ENCODE measurements at regions not wholly inside any gene's neighbourhood (a gene's known extent, or its start where the extent isn't known, plus 50 kb on each side); places are given as distances from the start of the nearest gene placed in this dataset.

DNA sequence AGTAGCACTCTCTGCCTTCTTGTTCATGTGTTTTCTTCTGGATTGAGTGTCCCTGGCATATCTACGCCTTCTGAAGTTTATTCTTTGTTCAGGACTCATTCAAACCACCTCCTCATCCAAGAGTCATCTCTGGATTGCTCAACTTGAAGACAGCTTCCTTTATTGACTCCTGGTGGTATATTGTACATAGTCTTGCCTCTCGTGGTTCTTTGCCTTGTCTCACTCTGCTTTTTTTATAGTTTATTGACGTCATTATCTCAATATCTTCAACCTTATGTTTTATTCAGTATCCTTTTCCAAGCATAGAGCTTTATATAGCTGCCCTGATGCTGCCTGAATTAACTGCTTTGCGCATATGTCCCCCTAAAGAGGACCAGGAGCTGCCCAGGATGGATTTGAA lies 161.7 kb downstream of the INSIG2 start:
- Histone ChIP-seq H3K27me3 (ENCODE audit: control insufficient read depth in 1 of 2, insufficient read depth in 2 of 2, low read length in 2 of 2) (no peaks in the 10 kb centered on the region), H3K36me3 (ENCODE audit: control insufficient read depth in 1 of 2, insufficient read depth in 2 of 2, low read length in 2 of 2) (no peaks in the 10 kb centered on the region), H3K4me1 (ENCODE audit: control insufficient read depth in 1 of 2, insufficient read depth in 2 of 2, low read length in 2 of 2) (peaks cover 0 to 5% of the 10 kb centered on the region in 2 donors), H3K4me3 (ENCODE audit: low read depth in 1 of 2, low read length in 2 of 2) (no peak overlapping the region), H3K27ac (ENCODE audit: low read depth, low read length) (no peak overlapping the region), H3K9ac (ENCODE audit: low read depth in 1 of 2, low read length in 2 of 2) (no peak overlapping the region), H3K9me3 (ENCODE audit: control insufficient read depth in 1 of 2, low read length in 2 of 2) (no peaks in the 10 kb centered on the region)

DNA sequence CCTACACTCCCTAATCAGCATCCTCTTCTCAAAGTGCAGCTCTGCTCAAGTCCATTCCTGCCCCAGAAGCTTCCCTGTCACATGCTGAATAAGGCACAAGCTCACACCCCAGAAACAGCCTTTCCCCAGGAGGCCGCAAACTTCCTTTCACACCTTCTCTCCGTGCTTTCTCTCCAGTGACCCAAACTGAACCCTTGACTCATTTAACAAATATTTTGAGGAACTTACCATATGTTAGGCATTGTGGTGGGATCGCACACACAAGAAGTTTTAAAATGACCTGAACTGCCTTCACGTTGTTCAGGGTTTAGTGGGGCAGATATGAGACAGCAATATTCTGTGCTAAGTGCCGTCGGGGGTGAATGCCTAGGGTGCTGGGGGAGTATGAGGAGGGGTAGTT lies 161.3 kb downstream of the INSIG2 start:
- H3K4me3 ChIP-seq (ENCODE audit: low read depth in 1 of 2, low read length in 2 of 2): no peak overlapping the region
- peaks cover 0 to 3% of the 10 kb centered on the region in 2 donors for H3K4me1 ChIP-seq (ENCODE audit: control insufficient read depth in 1 of 2, insufficient read depth in 2 of 2, low read length in 2 of 2)
- H3K27ac ChIP-seq (ENCODE audit: low read depth, low read length): no peak overlapping the region
- no peak overlapping the region for H3K9ac ChIP-seq (ENCODE audit: low read depth in 1 of 2, low read length in 2 of 2)
- no peaks in the 10 kb centered on the region for H3K27me3 ChIP-seq (ENCODE audit: control insufficient read depth in 1 of 2, insufficient read depth in 2 of 2, low read length in 2 of 2)
- H3K9me3 ChIP-seq (ENCODE audit: control insufficient read depth in 1 of 2, low read length in 2 of 2): no peaks in the 10 kb centered on the region
- H3K36me3 ChIP-seq (ENCODE audit: control insufficient read depth in 1 of 2, insufficient read depth in 2 of 2, low read length in 2 of 2): no peaks in the 10 kb centered on the region

DNA sequence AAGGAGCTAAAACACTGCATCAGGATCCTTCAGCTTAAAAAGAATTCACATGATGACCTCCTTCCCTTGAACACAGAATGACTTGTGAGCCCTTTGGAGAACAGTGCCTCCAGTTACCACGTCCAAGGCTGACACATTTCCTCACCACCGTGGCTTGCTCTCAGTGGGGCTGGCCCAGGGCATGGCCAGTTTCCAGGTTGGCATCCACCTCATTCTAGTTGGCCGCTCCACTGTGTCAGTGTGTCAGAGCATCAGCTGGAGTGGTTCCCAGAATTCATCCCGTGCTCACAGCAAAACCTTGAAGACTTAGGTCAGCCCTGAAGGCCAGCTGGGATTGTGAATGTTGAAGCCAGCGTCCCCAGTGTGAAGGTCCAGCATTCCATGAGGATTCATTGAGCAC lies 158.5 kb downstream of the INSIG2 start:
- Histone ChIP-seq H3K4me1 (ENCODE audit: control insufficient read depth in 1 of 2, insufficient read depth in 2 of 2, low read length in 2 of 2) (no peaks in the 10 kb centered on the region), H3K9me3 (ENCODE audit: control insufficient read depth in 1 of 2, low read length in 2 of 2) (no peaks in the 10 kb centered on the region)

DNA sequence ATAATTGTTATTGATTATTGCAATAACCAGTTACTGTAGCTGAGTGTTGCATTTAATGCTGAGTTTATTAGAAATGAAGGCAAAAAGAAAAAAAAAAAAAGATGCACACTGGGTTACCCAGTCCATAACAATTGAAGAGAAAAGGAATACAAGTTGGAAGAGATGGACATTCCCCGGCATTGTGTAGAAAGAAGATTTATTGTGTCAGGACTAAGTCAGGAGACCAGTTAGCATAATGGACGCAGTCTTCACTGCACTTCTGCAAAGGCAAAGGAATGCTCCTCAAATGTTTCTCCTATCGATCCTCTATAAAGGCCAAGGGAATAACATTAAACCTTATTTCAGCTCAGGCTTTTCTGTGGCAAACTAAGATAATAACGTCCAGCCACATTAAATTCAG lies 157.8 kb downstream of the INSIG2 start:
- H3K27me3 ChIP-seq (ENCODE audit: control insufficient read depth in 1 of 2, insufficient read depth in 2 of 2, low read length in 2 of 2): no peaks in the 10 kb centered on the region
- no peak overlapping the region for H3K4me3 ChIP-seq (ENCODE audit: low read depth in 1 of 2, low read length in 2 of 2)
- H3K36me3 ChIP-seq (ENCODE audit: control insufficient read depth in 1 of 2, insufficient read depth in 2 of 2, low read length in 2 of 2): no peaks in the 10 kb centered on the region
- H3K9me3 ChIP-seq (ENCODE audit: control insufficient read depth in 1 of 2, low read length in 2 of 2): no peaks in the 10 kb centered on the region
- no peak overlapping the region for H3K9ac ChIP-seq (ENCODE audit: low read depth in 1 of 2, low read length in 2 of 2)
- H3K4me1 ChIP-seq (ENCODE audit: control insufficient read depth in 1 of 2, insufficient read depth in 2 of 2, low read length in 2 of 2): no peaks in the 10 kb centered on the region
- no peak overlapping the region for H3K27ac ChIP-seq (ENCODE audit: low read depth, low read length)

More for the DNA sequence above, 158.5 kb downstream of the INSIG2 start:
- no peak overlapping the region for H3K27ac ChIP-seq (ENCODE audit: low read depth, low read length)
- H3K27me3 ChIP-seq (ENCODE audit: control insufficient read depth in 1 of 2, insufficient read depth in 2 of 2, low read length in 2 of 2): no peaks in the 10 kb centered on the region
- no peak overlapping the region for H3K4me3 ChIP-seq (ENCODE audit: low read depth in 1 of 2, low read length in 2 of 2)
- H3K9ac ChIP-seq (ENCODE audit: low read depth in 1 of 2, low read length in 2 of 2): no peak overlapping the region
- no peaks in the 10 kb centered on the region for H3K36me3 ChIP-seq (ENCODE audit: control insufficient read depth in 1 of 2, insufficient read depth in 2 of 2, low read length in 2 of 2)

DNA sequence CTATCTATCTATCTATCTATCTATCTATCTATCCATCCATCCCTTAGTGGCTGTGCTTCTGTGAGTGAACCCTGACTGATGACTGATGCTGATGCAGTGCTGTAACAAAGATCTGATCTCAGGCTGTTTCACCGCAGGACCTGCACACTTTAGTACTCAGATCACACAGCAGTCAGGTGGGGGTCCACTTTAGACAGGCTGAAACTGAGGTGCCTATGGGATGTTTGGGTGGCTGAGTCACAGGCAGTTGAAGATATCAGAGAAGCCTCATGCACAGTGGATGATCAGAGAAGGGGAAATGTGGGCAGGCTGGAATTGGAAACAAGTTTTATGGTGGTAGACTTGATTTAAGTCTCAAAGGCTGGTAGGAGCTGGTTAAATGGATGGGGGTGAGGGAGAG lies 156.4 kb downstream of the INSIG2 start:
- H3K9ac ChIP-seq (ENCODE audit: low read depth in 1 of 2, low read length in 2 of 2): no peak overlapping the region
- no peak overlapping the region for H3K4me3 ChIP-seq (ENCODE audit: low read depth in 1 of 2, low read length in 2 of 2)

DNA sequence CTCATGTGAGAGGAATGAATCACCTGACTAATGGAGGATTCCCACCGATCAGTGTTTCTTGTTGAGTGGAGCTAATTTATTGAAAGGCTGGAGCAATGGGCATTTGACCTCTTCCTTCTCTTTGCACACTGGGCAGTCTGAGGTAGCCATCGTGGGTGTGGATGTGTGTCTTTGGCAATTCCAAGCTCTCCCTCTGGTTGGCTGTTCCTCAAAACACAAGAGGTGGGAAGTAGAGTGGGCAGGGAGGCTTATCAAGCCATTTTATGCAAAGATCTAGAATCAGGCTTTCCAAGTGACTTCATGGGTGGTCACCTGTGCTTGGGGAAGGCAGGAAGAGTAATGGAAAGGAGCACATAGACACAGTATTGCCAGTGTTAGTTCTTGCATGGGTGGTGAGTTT lies 154.8 kb downstream of the INSIG2 start:
- no peaks in the 10 kb centered on the region for H3K36me3 ChIP-seq (ENCODE audit: control insufficient read depth in 1 of 2, insufficient read depth in 2 of 2, low read length in 2 of 2)
- no peaks in the 10 kb centered on the region for H3K9me3 ChIP-seq (ENCODE audit: control insufficient read depth in 1 of 2, low read length in 2 of 2)
- H3K9ac ChIP-seq (ENCODE audit: low read depth in 1 of 2, low read length in 2 of 2): no peak overlapping the region
- H3K27ac ChIP-seq (ENCODE audit: low read depth, low read length): no peak overlapping the region
- no peaks in the 10 kb centered on the region for H3K27me3 ChIP-seq (ENCODE audit: control insufficient read depth in 1 of 2, insufficient read depth in 2 of 2, low read length in 2 of 2)
- H3K4me3 ChIP-seq (ENCODE audit: low read depth in 1 of 2, low read length in 2 of 2): no peak overlapping the region
- no peaks in the 10 kb centered on the region for H3K4me1 ChIP-seq (ENCODE audit: control insufficient read depth in 1 of 2, insufficient read depth in 2 of 2, low read length in 2 of 2)

More for the DNA sequence above, 156.4 kb downstream of the INSIG2 start:
- no peaks in the 10 kb centered on the region for H3K4me1 ChIP-seq (ENCODE audit: control insufficient read depth in 1 of 2, insufficient read depth in 2 of 2, low read length in 2 of 2)
- H3K27me3 ChIP-seq (ENCODE audit: control insufficient read depth in 1 of 2, insufficient read depth in 2 of 2, low read length in 2 of 2): no peaks in the 10 kb centered on the region
- no peaks in the 10 kb centered on the region for H3K36me3 ChIP-seq (ENCODE audit: control insufficient read depth in 1 of 2, insufficient read depth in 2 of 2, low read length in 2 of 2)
- no peaks in the 10 kb centered on the region for H3K9me3 ChIP-seq (ENCODE audit: control insufficient read depth in 1 of 2, low read length in 2 of 2)
- no peak overlapping the region for H3K27ac ChIP-seq (ENCODE audit: low read depth, low read length)

DNA sequence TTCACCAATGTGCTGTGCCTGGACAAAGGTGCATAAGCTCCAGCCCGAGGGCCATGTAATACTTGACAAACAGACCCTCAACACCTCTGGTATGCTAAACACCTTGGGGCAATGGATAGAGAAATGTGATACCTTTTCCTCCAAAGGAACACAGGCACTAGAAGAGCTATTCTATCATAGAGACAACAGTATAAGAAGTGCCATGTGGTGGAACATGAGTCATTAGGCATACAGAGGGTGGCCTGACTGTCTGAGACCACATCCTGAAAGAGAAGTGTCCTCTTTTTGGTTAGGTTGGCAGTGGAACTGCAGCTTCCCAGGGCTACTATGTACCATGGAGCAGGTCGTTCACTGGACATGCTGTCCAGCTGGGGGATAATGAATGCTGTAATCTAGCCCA lies 153.9 kb downstream of the INSIG2 start:
- H3K4me3 ChIP-seq (ENCODE audit: low read depth in 1 of 2, low read length in 2 of 2): no peak overlapping the region
- H3K4me1 ChIP-seq (ENCODE audit: control insufficient read depth in 1 of 2, insufficient read depth in 2 of 2, low read length in 2 of 2): no peaks in the 10 kb centered on the region
- no peaks in the 10 kb centered on the region for H3K36me3 ChIP-seq (ENCODE audit: control insufficient read depth in 1 of 2, insufficient read depth in 2 of 2, low read length in 2 of 2)
- H3K27me3 ChIP-seq (ENCODE audit: control insufficient read depth in 1 of 2, insufficient read depth in 2 of 2, low read length in 2 of 2): peaks cover 0 to 3% of the 10 kb centered on the region in 2 donors
- H3K27ac ChIP-seq (ENCODE audit: low read depth, low read length): no peak overlapping the region
- no peaks in the 10 kb centered on the region for H3K9me3 ChIP-seq (ENCODE audit: control insufficient read depth in 1 of 2, low read length in 2 of 2)
- no peak overlapping the region for H3K9ac ChIP-seq (ENCODE audit: low read depth in 1 of 2, low read length in 2 of 2)

DNA sequence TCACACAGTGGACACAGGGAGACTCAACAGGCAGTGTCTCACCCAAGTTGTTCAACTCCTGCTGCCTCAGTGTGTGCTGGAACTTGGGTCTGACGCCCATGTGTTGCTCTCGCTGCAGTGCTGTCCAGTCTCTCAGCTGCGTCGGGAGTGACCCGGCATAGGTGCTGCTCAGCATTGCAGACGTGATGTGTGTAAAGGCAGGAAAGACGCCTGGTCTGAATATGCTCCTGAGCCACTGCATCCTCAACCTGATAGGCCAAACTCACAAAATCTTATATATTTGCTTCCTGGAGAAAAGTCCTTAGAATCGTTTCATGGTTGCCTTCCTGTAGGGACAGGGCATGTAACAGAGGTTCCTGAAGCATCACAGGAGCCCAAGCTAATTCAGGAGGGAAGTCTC lies 152.9 kb downstream of the INSIG2 start:
- Histone ChIP-seq H3K9me3 (ENCODE audit: control insufficient read depth in 1 of 2, low read length in 2 of 2) (no peaks in the 10 kb centered on the region), H3K4me3 (ENCODE audit: low read depth in 1 of 2, low read length in 2 of 2) (no peak overlapping the region), H3K4me1 (ENCODE audit: control insufficient read depth in 1 of 2, insufficient read depth in 2 of 2, low read length in 2 of 2) (no peaks in the 10 kb centered on the region), H3K27me3 (ENCODE audit: control insufficient read depth in 1 of 2, insufficient read depth in 2 of 2, low read length in 2 of 2) (peaks cover 7% of the 10 kb centered on the region in 2 donors), H3K36me3 (ENCODE audit: control insufficient read depth in 1 of 2, insufficient read depth in 2 of 2, low read length in 2 of 2) (no peaks in the 10 kb centered on the region), H3K9ac (ENCODE audit: low read depth in 1 of 2, low read length in 2 of 2) (no peak overlapping the region), H3K27ac (ENCODE audit: low read depth, low read length) (no peak overlapping the region)

DNA sequence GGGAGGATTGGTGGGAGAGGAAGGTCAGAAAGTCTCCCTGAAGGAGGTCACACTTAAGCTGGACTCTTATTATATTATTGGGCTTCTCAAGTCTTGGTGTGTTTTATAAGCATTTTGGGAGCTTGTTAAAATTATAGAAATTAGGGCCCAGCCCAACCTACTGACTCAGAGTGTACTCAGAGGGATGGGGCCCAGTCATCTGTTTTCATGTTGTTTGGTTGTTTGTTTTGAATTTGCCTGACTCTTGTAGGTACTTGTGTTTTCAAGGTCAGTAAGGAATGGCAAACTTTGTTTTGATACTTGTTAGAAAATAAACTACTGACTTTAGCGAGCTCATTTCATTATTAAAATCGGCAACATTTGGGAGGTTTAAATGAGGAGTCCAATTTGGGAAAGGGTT lies 152.0 kb downstream of the INSIG2 start:
- H3K9ac ChIP-seq (ENCODE audit: low read depth in 1 of 2, low read length in 2 of 2): no peak overlapping the region
- peaks cover 7% of the 10 kb centered on the region in 2 donors for H3K27me3 ChIP-seq (ENCODE audit: control insufficient read depth in 1 of 2, insufficient read depth in 2 of 2, low read length in 2 of 2)

DNA sequence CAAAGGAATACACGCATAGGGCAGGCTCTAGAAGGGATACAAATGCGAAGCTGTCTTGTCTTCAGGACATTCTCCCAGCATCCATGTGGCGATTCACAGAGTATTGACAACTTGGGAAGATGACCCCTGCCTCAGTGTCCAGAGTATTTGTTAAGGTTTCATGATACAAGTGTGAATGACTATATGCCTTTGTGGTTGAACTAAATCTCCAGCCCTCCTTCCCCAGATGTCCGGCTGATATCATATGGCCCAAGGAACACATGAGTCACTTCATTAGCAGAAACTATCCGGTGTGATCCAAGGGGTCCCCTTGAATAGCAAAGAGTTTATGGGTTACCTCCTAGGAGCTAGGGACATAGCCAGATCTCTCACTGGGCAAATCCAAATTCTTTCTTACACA lies 151.0 kb downstream of the INSIG2 start:
- no peak overlapping the region for H3K9ac ChIP-seq (ENCODE audit: low read depth in 1 of 2, low read length in 2 of 2)
- no peak overlapping the region for H3K27ac ChIP-seq (ENCODE audit: low read depth, low read length)
- H3K4me3 ChIP-seq (ENCODE audit: low read depth in 1 of 2, low read length in 2 of 2): no peak overlapping the region
- H3K4me1 ChIP-seq (ENCODE audit: control insufficient read depth in 1 of 2, insufficient read depth in 2 of 2, low read length in 2 of 2): no peaks in the 10 kb centered on the region
- peaks cover 7% of the 10 kb centered on the region in 2 donors for H3K27me3 ChIP-seq (ENCODE audit: control insufficient read depth in 1 of 2, insufficient read depth in 2 of 2, low read length in 2 of 2)
- H3K36me3 ChIP-seq (ENCODE audit: control insufficient read depth in 1 of 2, insufficient read depth in 2 of 2, low read length in 2 of 2): no peaks in the 10 kb centered on the region
- no peaks in the 10 kb centered on the region for H3K9me3 ChIP-seq (ENCODE audit: control insufficient read depth in 1 of 2, low read length in 2 of 2)

More for the DNA sequence above, 152.0 kb downstream of the INSIG2 start:
- Histone ChIP-seq H3K4me3 (ENCODE audit: low read depth in 1 of 2, low read length in 2 of 2) (no peak overlapping the region), H3K27ac (ENCODE audit: low read depth, low read length) (no peak overlapping the region), H3K36me3 (ENCODE audit: control insufficient read depth in 1 of 2, insufficient read depth in 2 of 2, low read length in 2 of 2) (no peaks in the 10 kb centered on the region), H3K4me1 (ENCODE audit: control insufficient read depth in 1 of 2, insufficient read depth in 2 of 2, low read length in 2 of 2) (no peaks in the 10 kb centered on the region), H3K9me3 (ENCODE audit: control insufficient read depth in 1 of 2, low read length in 2 of 2) (no peaks in the 10 kb centered on the region)

DNA sequence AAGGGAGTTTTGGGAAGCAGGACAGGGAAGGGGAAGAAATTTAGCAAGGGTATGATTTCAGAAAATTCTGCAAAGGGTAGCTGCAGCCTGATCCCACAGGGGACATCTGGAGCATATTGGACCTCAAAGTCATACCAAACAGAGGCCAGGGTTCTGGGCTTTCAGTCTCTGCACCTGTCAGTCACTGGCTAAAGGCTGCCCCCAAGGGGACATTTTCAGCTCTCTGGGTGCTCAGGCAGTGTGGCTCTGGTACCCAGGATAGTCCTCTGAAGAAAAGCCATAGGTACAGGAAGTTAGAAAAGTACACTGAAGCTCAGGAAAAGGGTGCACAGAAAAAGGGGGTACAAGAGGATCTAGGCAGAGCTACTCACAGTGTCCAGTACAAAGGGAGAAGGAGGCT lies 149.2 kb downstream of the INSIG2 start:
- Histone ChIP-seq H3K27me3 (ENCODE audit: control insufficient read depth in 1 of 2, insufficient read depth in 2 of 2, low read length in 2 of 2) (peaks cover 7% of the 10 kb centered on the region in 2 donors), H3K9ac (ENCODE audit: low read depth in 1 of 2, low read length in 2 of 2) (no peak overlapping the region), H3K36me3 (ENCODE audit: control insufficient read depth in 1 of 2, insufficient read depth in 2 of 2, low read length in 2 of 2) (no peaks in the 10 kb centered on the region), H3K9me3 (ENCODE audit: control insufficient read depth in 1 of 2, low read length in 2 of 2) (no peaks in the 10 kb centered on the region), H3K4me1 (ENCODE audit: control insufficient read depth in 1 of 2, insufficient read depth in 2 of 2, low read length in 2 of 2) (no peaks in the 10 kb centered on the region), H3K27ac (ENCODE audit: low read depth, low read length) (no peak overlapping the region), H3K4me3 (ENCODE audit: low read depth in 1 of 2, low read length in 2 of 2) (no peak overlapping the region)
